HG02610 (cell line): ENCODE measurements at regions not wholly inside any gene's neighbourhood (a gene's known extent, or its start where the extent isn't known, plus 50 kb on each side); places are given as distances from the start of the nearest gene placed in this dataset.

ENCODE experiments used
- ATAC-seq: cut with Tn5 transposase; IDR thresholded peaks from one replicate; pipeline ENCODE4 v1.9.1; 2021; ENCODE audit warnings: mild to moderate bottlenecking, moderate library complexity; ENCODE audit not compliant: unreplicated experiment

GRCh38 chr1:95966866-95967265 lies 732.9 kb downstream of the RWDD3 start:
- no peak for ATAC-seq

- no peak for ATAC-seq
Observed at GRCh38 chr1:95974586-95974985, 740.6 kb downstream of the RWDD3 start.

DNA sequence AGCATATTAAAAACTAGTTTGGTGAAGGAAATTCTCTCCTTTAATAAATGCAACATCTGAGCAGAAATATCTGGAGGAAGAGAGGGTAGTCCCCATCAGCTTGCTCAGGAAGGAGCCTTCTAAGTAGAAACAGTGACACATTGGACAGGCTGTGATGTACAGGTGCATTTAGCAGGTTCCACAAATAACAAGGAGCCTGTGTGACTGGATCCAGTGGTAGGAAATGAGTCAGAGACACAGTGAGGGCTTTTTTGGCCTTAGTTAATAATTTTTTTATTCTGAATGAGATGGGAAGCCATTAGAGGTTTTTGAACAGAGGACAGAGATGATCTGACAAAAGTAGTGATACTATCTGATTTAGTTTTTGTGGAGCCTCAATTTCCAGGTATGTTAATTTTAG lies 738.9 kb upstream of the PTBP2 start:
- ATAC-seq, result no peak

DNA sequence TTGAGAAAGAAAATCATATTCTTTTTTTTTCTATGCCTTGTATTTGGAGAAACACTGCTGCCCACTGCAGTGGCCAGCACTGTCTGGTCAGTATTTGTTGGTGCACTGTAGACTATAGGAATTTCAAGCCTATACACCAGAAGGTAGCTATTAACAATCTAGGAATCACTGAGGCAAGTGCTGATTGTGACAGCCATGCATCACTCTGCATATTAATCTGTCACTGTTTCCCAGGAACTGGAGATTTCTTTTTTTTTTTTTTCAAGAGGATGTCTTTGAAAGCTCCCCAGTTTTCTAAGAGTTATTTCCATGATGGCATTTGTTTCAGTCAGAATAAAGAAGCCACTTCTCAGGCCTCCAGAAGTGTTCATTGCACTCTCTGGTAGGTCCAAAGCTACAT lies 737.8 kb upstream of the PTBP2 start:
- no peak for ATAC-seq

DNA sequence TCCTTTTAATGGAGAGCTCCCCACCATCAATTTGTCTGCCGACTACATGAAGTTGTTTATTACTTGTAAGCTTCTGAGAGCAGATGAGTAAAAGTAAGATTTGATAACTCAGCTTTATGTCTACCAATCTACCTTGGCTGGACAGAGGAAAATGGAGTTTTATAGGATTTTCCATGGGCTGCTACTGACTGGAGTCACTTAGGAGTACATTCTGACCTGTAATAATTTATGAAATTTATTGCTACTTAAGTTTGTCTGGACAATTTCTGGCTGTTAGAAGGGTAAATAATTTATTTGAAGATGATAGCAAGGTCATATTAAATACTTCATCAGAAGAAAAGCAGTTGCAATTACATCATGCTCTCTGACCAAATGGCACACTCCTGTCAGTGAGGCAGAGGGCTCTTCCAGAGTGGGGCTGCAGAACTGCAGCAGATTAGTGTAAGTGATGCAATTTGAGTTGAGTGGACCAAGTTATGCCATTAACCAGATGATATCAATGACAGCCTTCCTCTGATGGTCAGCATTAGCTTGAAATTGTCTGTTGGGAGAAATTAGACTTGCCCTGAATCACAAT lies 736.7 kb upstream of the PTBP2 start:
- ATAC-seq, result no peak

GRCh38 chr1:95990033-95990432 lies 731.6 kb upstream of the PTBP2 start:
- no peak for ATAC-seq

- no peak for ATAC-seq
Observed at GRCh38 chr1:95991787-95992520, 729.6 kb upstream of the PTBP2 start.

- ATAC-seq, result no peak
Observed at GRCh38 chr1:95994643-95995042, 726.9 kb upstream of the PTBP2 start.

- no peak for ATAC-seq
Observed at GRCh38 chr1:96002201-96002600, 719.4 kb upstream of the PTBP2 start.

- ATAC-seq, result no peak
Observed at GRCh38 chr1:96002969-96003964, 718.3 kb upstream of the PTBP2 start.

GRCh38 chr1:96009831-96010434 lies 711.7 kb upstream of the PTBP2 start:
- ATAC-seq, result no peak

DNA sequence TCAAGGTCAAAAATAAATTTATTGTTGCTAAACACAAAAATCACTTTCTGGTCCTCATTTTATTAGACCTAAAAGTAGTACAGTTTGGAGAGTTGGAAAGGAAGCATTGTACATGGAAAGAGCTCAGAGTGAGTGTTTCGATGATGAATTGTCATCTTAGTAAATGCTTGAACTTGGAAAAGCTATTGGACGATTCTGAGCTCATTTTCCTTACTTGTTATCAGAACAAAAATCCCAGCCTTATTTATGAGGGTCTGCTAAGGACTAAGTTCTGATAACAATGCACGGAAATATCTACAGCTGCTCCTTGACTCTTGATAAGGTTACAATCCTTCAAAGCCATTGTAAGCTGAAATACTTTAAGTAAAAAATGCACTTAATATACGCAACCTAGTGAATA lies 710.0 kb upstream of the PTBP2 start:
- ATAC-seq, result no peak

DNA sequence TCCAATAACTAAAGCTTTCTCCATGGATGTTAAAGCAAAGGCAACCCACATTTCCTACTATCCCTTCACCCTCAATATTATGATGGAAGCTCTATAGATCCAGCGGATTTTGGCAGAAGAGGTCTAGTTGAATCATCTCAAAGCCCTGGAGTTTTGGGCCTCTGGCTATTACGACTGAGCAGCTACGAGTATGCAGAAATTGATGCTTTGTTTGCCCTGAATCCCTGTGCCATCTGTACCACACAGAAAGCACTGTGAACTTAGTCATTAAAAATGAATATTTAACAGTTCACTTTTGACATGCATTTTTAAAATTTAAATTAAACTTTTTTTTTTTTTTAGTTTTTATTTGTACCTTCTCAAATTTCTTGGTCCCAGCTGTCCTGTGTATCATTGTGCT lies 705.4 kb upstream of the PTBP2 start:
- no peak for ATAC-seq

DNA sequence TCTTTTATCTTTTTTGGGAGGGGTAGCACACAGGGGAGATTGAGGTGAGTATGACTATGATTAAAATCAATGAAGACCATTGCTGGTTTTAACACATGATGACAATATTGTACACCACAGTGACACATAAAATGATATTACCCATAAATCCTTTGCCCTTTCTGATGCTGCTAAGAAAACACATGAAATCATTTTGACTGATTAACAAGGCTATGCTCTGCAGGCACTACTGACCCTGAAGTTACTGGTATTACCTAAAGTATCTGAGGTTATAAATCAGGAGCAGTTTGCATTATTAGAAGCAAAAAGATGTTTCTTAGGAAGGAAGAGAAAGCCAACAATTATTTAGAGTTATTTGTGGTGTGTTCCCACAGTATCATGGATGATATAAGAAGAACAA lies 701.2 kb upstream of the PTBP2 start:
- no peak for ATAC-seq

- ATAC-seq, result no peak
Observed at GRCh38 chr1:96025062-96025461, 696.5 kb upstream of the PTBP2 start.

- ATAC-seq, result no peak
Observed at GRCh38 chr1:96028071-96028470, 693.5 kb upstream of the PTBP2 start.

DNA sequence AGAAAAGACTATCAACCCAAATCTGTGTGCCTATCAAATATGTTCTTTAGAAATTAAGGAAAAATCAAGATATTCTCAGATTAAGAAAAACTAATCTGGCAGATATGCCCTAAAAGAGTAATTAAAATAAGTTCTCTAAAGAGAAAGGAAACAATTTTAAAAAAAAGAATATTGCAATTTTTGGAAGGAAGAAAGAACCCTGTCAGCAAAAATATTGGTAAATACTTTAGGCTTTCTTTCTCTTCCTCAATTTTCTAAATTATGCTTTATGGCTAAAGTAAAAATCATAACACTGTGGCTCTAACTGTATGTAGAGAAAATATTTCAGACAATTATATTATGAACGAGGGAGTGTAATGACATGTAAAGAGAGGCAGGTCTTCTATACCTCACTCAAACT lies 691.3 kb upstream of the PTBP2 start:
- no peak for ATAC-seq

DNA sequence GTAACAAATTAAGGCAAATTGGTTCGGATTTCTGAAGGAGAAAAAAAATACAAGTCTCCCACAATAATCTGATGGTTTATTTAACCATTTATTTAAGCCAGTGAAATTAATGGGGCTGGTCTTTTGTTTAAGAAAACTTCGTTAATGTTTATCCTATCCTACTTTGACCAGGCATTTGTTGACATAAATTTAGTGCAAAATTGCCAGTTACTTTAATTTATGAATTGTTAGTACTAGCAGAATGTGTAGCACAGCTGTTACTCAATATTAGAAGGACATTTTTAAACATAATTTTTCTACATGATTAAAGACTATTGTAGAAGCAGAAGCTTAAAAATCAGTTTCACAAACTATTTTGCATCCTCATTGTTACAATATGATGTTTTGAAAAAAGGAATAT lies 687.6 kb upstream of the PTBP2 start:
- ATAC-seq, result no peak

DNA sequence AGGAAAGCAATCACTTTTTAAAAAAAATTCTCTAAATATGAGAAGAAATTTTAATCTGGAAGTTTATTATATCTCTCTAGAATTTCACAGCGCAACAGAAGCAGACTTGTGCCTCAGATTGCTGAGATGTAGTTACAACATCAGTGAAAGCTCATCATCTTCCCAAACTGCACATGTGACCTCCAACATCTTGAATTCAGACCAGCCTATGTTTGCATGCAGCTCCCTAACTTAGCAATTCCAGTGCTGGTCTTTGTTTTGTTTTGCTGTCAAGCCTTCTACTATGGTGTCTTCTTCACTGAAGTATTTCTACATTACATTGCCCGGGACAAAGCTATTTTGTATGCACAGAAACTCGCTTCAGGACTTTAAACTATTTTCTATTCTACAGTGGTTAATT lies 684.8 kb upstream of the PTBP2 start:
- no peak for ATAC-seq

- ATAC-seq, result no peak
Observed at GRCh38 chr1:96038636-96039035, 682.9 kb upstream of the PTBP2 start.

GRCh38 chr1:96039910-96040309 lies 681.7 kb upstream of the PTBP2 start:
- no peak for ATAC-seq
